GM21390 (cell line): ENCODE measurements at regions not wholly inside any gene's neighbourhood (a gene's known extent, or its start where the extent isn't known, plus 50 kb on each side); places are given as distances from the start of the nearest gene placed in this dataset.
A peak's percentile ranks its signal among the peaks of the same experiment; 100 is the strongest.

Source experiments
- ATAC-seq: cut with Tn5 transposase; IDR thresholded peaks from one replicate; pipeline ENCODE4 v1.9.1; 2021; ENCODE audit not compliant: unreplicated experiment

- no peak for ATAC-seq
Measured at GRCh38 chr6:121971931-121972335, 427.5 kb upstream of the HSF2 start.

- no peak for ATAC-seq
Measured at GRCh38 chr6:121984956-121985355, 414.5 kb upstream of the HSF2 start.

- no peak for ATAC-seq
Measured at GRCh38 chr6:121993362-121993761, 406.1 kb upstream of the HSF2 start.

- no peak for ATAC-seq
Measured at GRCh38 chr6:121994919-121995318, 404.5 kb upstream of the HSF2 start.

- no peak for ATAC-seq
Measured at GRCh38 chr6:121998631-121999030, 400.8 kb upstream of the HSF2 start.

- ATAC-seq = no peak
Measured at GRCh38 chr6:121999456-122000065, 399.9 kb upstream of the HSF2 start.

- no peak for ATAC-seq
Measured at GRCh38 chr6:122005661-122006060, 393.8 kb upstream of the HSF2 start.

- no peak for ATAC-seq
Measured at GRCh38 chr6:122007339-122007738, 392.1 kb upstream of the HSF2 start.

GRCh38 chr6:122008101-122008999 lies 391.1 kb upstream of the HSF2 start:
- ATAC-seq = no peak

- ATAC-seq = no peak
Measured at GRCh38 chr6:122009000-122009350, 390.5 kb upstream of the HSF2 start.

GRCh38 chr6:122012578-122012977 lies 386.9 kb upstream of the HSF2 start:
- no peak for ATAC-seq

GRCh38 chr6:122014961-122015360 lies 384.5 kb upstream of the HSF2 start:
- no peak for ATAC-seq

GRCh38 chr6:122020588-122021264 lies 378.7 kb upstream of the HSF2 start:
- ATAC-seq = peak; percentile 94

- ATAC-seq = no peak
Measured at GRCh38 chr6:122025104-122025503, 374.3 kb upstream of the HSF2 start.

- ATAC-seq = no peak
Measured at GRCh38 chr6:122026582-122027369, 372.7 kb upstream of the HSF2 start.

GRCh38 chr6:122028933-122029522 lies 370.4 kb upstream of the HSF2 start:
- no peak for ATAC-seq

GRCh38 chr6:122033564-122034181 lies 365.8 kb upstream of the HSF2 start:
- ATAC-seq = peak; percentile 92

- no peak for ATAC-seq
Measured at GRCh38 chr6:122035173-122035572, 364.3 kb upstream of the HSF2 start.

GRCh38 chr6:122040261-122040660 lies 359.2 kb upstream of the HSF2 start:
- no peak for ATAC-seq

- no peak for ATAC-seq
Measured at GRCh38 chr6:122042380-122042779, 357.1 kb upstream of the HSF2 start.
